Kidney epithelial cell (primary cell): ENCODE measurements at regions not wholly inside any gene's neighbourhood (a gene's known extent, or its start where the extent isn't known, plus 50 kb on each side); places are given as distances from the start of the nearest gene placed in this dataset.

ENCODE experiments used
- DNase-seq: peaks from one replicate; pipeline ENCODE4 v3.0.0-alpha.2; 2010; ENCODE audit warnings: low read depth
- H3K27me3 ChIP-seq: 2 replicates; pipeline ENCODE4 v1.6.0; 2011; ENCODE audit warnings: low read length; ENCODE audit not compliant: control insufficient read depth, insufficient read depth
- H3K36me3 ChIP-seq: 2 replicates; pipeline ENCODE4 v1.5.1; 2011; ENCODE audit warnings: low read length; ENCODE audit not compliant: control insufficient read depth, insufficient read depth
- H3K4me3 ChIP-seq: 2 replicates; pipeline ENCODE4 v1.5.1; 2011; ENCODE audit warnings: low read depth, mild to moderate bottlenecking, control low read depth, low read length
- TF ChIP-seq, protein P1 (sequence below): IDR thresholded peaks from 2 replicates; pipeline ENCODE4 v1.5.1; 2011; ENCODE audit warnings: mild to moderate bottlenecking, moderate library complexity, low read length, control low read depth, inconsistent platforms; ENCODE audit not compliant: insufficient read depth, poor library complexity, severe bottlenecking

DNA sequence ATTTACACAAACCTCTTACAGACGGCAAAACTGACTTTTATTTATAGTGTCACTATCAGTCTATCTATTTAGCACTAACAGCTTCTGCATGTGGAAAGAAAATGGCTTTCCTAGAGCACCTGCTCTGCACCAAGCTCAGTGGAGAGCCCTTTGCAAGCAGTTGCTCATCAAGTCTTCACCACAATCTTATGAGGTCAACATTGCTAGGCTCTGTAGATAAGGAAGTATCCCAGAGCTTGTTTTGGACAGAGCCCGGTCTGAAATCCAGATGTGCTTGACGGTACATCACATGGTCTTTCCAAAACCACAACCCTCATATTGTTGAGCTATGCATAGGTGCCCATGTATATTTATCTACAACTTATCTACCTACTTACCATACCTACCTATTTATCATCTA, 572.7 kb upstream of the CDH5 start:
- H3K36me3 ChIP-seq: no peaks in the 10 kb centered on the region
- no peaks in the 10 kb centered on the region for H3K27me3 ChIP-seq
- H3K4me3 ChIP-seq: no peak overlapping the region
- no peak for DNase-seq
- TF ChIP-seq, protein P1, sequence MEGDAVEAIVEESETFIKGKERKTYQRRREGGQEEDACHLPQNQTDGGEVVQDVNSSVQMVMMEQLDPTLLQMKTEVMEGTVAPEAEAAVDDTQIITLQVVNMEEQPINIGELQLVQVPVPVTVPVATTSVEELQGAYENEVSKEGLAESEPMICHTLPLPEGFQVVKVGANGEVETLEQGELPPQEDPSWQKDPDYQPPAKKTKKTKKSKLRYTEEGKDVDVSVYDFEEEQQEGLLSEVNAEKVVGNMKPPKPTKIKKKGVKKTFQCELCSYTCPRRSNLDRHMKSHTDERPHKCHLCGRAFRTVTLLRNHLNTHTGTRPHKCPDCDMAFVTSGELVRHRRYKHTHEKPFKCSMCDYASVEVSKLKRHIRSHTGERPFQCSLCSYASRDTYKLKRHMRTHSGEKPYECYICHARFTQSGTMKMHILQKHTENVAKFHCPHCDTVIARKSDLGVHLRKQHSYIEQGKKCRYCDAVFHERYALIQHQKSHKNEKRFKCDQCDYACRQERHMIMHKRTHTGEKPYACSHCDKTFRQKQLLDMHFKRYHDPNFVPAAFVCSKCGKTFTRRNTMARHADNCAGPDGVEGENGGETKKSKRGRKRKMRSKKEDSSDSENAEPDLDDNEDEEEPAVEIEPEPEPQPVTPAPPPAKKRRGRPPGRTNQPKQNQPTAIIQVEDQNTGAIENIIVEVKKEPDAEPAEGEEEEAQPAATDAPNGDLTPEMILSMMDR: no peak

DNA sequence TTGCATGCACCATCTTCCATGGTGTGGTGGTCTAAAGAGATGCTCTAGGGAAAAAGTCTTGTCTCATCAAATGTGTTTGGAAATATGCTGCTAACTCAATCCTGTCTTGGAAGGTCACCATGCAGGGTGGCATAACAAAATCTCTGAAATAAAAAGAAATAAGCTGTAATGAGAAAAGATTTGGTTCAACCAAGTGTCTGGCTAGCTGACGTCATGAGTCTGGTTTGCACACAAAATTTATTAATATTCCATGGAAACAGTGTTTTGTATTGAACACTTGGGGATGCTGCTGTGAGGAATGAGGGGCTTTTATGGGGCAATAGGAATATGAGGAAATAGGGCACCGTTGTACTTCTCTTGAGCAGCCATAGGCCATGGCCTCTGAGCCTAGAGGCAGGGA, 575.7 kb upstream of the CDH5 start:
- Histone ChIP-seq H3K36me3 (no peaks in the 10 kb centered on the region), H3K27me3 (no peaks in the 10 kb centered on the region), H3K4me3 (no peak overlapping the region)
- TF ChIP-seq, protein P1: no peak
- no peak for DNase-seq

DNA sequence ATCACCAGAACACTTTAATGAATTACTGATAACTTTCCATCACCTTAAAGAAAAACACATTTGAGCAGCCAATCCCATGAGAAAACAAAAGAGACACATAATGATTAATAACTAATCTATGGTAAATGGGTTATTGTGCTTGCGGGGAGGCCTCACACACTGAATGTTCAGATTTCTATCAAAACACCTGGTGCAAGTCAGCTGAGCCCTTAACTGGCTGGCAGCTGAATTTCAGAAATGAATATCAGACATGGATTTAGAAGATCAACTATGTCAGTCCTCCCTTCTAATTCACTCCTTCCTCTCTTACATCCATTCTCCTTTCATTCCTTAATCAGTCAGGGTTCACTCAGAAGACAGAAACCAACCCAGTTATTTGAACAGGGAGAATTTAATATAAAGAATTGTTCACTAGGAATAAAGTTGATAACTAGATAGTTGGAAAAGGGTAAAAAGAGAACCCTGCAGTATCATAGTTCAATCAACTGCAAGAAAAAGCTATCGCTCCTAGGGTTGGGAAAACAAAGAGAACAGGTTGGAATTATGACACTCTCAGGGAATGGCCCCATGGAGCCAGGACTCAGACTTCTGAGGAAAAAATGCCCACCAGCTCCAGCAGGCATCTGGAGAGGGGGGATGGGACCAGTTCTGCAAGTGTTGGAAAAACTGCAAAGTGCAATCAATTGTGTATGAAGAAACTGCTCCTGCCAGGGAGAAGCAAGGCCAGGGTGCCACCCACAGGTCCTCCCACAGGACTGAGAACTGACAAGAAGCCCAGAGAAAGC, 577.1 kb upstream of the CDH5 start:
- DNase-seq: no peak
- TF ChIP-seq, protein P1: no peak
- no peaks in the 10 kb centered on the region for H3K27me3 ChIP-seq
- H3K36me3 ChIP-seq: no peaks in the 10 kb centered on the region
- no peak overlapping the region for H3K4me3 ChIP-seq

DNA sequence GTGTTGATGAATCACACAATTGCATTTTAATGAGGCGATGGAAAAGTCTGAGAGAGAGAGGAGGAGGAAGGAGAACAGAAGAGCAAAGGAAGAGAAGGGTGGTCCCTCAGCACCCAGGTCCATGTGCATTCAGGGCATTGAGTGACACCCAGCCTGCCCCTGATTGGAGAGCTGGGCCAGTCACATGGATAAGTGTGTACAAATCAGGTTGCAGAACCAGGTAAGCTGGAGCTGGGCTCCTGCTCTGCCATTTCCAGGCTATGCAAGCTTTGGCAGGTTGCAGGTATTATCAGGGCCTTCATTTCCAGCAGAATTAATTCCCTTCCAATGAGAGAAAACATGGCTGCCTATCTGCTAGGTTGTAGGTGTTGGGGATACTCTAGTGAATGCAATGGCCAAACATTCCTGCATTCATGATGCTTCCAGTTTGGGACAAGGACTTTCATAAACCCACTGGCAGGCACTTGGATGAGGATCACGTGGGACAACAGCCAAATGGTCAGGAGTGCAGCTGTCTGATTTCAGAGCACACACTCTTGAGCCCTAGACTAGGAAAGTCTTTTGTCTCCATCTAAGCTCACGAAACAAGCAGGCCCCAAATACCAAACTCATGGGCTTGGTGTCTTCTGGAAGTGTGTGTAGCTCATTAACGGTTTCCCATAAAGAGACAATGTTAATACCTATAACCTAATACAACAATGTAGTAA, 577.9 kb upstream of the CDH5 start:
- Histone ChIP-seq H3K36me3 (no peaks in the 10 kb centered on the region), H3K4me3 (no peak overlapping the region), H3K27me3 (no peaks in the 10 kb centered on the region)
- TF ChIP-seq, protein P1: no peak
- no peak for DNase-seq

DNA sequence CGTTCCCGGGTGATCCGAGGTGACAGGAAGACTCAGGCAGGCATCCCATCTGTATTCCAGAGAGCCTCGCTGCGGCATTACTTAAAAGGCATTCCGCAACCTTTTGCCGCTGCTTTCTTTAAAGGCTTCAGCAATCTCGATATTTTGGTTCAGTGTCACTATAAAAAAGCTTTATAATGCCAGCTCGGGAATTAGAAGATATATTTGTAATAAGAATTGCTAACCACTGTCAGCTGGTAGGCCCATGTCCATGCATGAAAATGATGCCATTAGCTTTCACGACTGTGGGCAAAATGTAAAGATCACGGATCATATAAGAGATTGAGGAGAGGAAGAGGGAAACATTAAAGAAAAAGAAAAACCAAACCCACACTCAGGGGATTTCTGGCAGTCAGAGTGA, 578.6 kb upstream of the CDH5 start:
- TF ChIP-seq, protein P1: no peak
- Histone ChIP-seq H3K4me3 (no peak overlapping the region), H3K27me3 (no peaks in the 10 kb centered on the region), H3K36me3 (no peaks in the 10 kb centered on the region)
- DNase-seq: no peak
